WTC11 (cell line): ENCODE measurements at regions not wholly inside any gene's neighbourhood (a gene's known extent, or its start where the extent isn't known, plus 50 kb on each side); places are given as distances from the start of the nearest gene placed in this dataset.
"Not testable (repeated sequence)": the region's sequence is repeated elsewhere in the genome, so short reads cannot be mapped to it uniquely, and the experiment has no call there.

Source experiments
- ATF2 ChIP-seq: sonication (generic); formaldehyde crosslinking; IDR thresholded peaks from 2 replicates; pipeline ENCODE4 v1.8.1; 2022; ENCODE audit warnings: low read depth, missing genetic modification reagents, borderline replicate concordance
- GTF2I ChIP-seq: fragments of 250-450 bp; sonication (Bioruptor Pico); conservative IDR thresholded peaks from 2 replicates; pipeline ENCODE4 v1.4.0; 2021; ENCODE audit warnings: mild to moderate bottlenecking
- NFE2L1 ChIP-seq: sonication (generic); formaldehyde crosslinking; IDR thresholded peaks from 2 replicates; pipeline ENCODE4 v1.8.1; 2023; ENCODE audit warnings: missing genetic modification reagents
- ZNF416 ChIP-seq: fragments of 250-450 bp; sonication (Bioruptor Pico); IDR thresholded peaks from 2 replicates; pipeline ENCODE4 v1.9.0; 2021; ENCODE audit warnings: mild to moderate bottlenecking, inconsistent platforms
- TF ChIP-seq, protein P1 (sequence below): fragments of 200-600 bp; IDR thresholded peaks from 2 replicates; pipeline ENCODE4 v1.8.0; 2022; ENCODE audit warnings: antibody characterized with exemption

DNA sequence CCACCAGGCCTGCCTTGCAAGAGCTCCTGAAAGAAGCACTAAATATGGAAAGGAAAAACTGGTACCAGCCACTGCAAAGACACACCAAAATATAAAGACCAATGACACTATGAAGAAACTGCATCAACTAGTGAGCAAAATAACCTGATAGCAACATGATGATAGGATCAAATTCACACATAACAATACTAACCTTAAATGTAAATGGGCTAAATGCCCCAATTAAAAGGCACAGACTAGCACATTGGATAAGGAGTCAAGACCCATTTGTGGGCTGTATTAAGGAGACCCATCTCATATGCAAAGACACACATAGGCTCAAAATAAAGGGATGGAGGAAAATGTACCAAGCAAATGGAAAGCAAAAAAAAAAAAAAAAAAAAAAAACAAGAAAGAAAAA lies 141.8 kb upstream of the VIPR2 start:
- TF ChIP-seq, protein P1, sequence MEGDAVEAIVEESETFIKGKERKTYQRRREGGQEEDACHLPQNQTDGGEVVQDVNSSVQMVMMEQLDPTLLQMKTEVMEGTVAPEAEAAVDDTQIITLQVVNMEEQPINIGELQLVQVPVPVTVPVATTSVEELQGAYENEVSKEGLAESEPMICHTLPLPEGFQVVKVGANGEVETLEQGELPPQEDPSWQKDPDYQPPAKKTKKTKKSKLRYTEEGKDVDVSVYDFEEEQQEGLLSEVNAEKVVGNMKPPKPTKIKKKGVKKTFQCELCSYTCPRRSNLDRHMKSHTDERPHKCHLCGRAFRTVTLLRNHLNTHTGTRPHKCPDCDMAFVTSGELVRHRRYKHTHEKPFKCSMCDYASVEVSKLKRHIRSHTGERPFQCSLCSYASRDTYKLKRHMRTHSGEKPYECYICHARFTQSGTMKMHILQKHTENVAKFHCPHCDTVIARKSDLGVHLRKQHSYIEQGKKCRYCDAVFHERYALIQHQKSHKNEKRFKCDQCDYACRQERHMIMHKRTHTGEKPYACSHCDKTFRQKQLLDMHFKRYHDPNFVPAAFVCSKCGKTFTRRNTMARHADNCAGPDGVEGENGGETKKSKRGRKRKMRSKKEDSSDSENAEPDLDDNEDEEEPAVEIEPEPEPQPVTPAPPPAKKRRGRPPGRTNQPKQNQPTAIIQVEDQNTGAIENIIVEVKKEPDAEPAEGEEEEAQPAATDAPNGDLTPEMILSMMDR = not testable (repeated sequence)
- not testable (repeated sequence) for TF ChIP-seq NFE2L1, GTF2I, ZNF416, ATF2 (CRISPR knock-in tag)
